ENCODE measurements at regions not wholly inside any gene's neighbourhood (a gene's known extent, or its start where the extent isn't known, plus 50 kb on each side); places are given as distances from the start of the nearest gene placed in this dataset.
A peak's percentile ranks its signal among the peaks of the same experiment; 100 is the strongest.
"Not testable (repeated sequence)": the region's sequence is repeated elsewhere in the genome, so short reads cannot be mapped to it uniquely, and the experiment has no call there.

DNA sequence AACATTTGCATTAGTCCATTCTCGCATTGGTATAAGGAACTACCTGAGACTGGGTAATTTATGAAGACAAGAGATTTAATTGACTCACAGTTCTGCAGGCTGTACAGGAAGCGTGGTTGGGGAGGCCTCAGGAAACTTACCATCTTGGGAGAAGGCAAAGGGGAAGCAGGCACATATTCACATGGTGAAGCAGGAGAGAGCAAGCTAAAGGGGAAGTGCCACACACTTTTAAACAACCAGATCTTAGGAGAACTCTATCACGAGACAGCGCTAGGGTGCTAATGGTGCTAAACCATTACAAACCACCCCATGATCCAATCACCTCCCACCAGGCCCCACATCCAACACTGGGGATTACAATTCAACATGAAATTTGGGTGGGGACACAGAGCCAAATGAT lies 201.7 kb upstream of the MGAT5 start:
- intact Hi-C loops (cut with micrococcal nuclease) = no loop called here
- Mint-ChIP-seq H3K27ac (peak overlapping the region; percentile 57), H3K4me3 (no peak overlapping the region)

GRCh38 chr2:134056173-134056572 lies 197.7 kb upstream of the MGAT5 start:
- TF ChIP-seq EZH2 (IDR thresholded peaks at IDR 0.05; ENCODE audit: borderline replicate concordance, insufficient read depth, low read depth, low read length, poor library complexity, severe bottlenecking) = no peak
- TF ChIP-seq, protein P1, sequence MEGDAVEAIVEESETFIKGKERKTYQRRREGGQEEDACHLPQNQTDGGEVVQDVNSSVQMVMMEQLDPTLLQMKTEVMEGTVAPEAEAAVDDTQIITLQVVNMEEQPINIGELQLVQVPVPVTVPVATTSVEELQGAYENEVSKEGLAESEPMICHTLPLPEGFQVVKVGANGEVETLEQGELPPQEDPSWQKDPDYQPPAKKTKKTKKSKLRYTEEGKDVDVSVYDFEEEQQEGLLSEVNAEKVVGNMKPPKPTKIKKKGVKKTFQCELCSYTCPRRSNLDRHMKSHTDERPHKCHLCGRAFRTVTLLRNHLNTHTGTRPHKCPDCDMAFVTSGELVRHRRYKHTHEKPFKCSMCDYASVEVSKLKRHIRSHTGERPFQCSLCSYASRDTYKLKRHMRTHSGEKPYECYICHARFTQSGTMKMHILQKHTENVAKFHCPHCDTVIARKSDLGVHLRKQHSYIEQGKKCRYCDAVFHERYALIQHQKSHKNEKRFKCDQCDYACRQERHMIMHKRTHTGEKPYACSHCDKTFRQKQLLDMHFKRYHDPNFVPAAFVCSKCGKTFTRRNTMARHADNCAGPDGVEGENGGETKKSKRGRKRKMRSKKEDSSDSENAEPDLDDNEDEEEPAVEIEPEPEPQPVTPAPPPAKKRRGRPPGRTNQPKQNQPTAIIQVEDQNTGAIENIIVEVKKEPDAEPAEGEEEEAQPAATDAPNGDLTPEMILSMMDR (IDR thresholded peaks at IDR 0.05) = no peak
- Histone ChIP-seq H3K9ac (ENCODE audit: low read length) (no peak overlapping the region), H3K4me2 (replicated peaks; ENCODE audit: low read depth, low read length, poor library complexity, severe bottlenecking) (no peak overlapping the region), H4K20me1 (ENCODE audit: control insufficient read depth, insufficient read depth, low read length, poor library complexity, severe bottlenecking) (no peaks in the 10 kb centered on the region), H3K9me3 (ENCODE audit: control extremely low read depth in 1 of 3, control insufficient read depth in 2 of 3, insufficient read depth in 1 of 3, low read length in 2 of 3) (peaks cover 0 to 10% (median 4%) of the 10 kb centered on the region in 3 donors), H2AFZ (ENCODE audit: insufficient read depth, low read depth, low read length, poor library complexity, severe bottlenecking) (no peak overlapping the region), H3K4me3 (ENCODE audit: control extremely low read depth in 1 of 5, extremely low read depth in 1 of 5, insufficient read depth in 1 of 5, low read depth in 2 of 5, low read length in 4 of 5) (no peak overlapping the region), H3K27me3 (replicated peaks in 1 of 4; ENCODE audit: control extremely low read depth in 1 of 4, control insufficient read depth in 3 of 4, insufficient read depth in 4 of 4, low read length in 3 of 4) (no peaks in the 10 kb centered on the region), H3K4me1 (ENCODE audit: control insufficient read depth in 2 of 2, insufficient read depth in 2 of 2, low read length in 2 of 2) (peaks cover 10 to 16% of the 10 kb centered on the region in 2 donors), H3K36me3 (replicated peaks in 1 of 2; ENCODE audit: control extremely low read depth in 1 of 2, control insufficient read depth in 1 of 2, extremely low read depth in 1 of 2, insufficient read depth in 2 of 2, low read length in 1 of 2) (no peaks in the 10 kb centered on the region), H3K27ac (ENCODE audit: low read length in 2 of 2) (no peak overlapping the region), H3K79me2 (ENCODE audit: control insufficient read depth, insufficient read depth, low read length) (no peaks in the 10 kb centered on the region)
- ChIA-PET POLR2A (no interaction called here), CTCF (interaction anchor here (1.3 to 2.9 kb wide), 2 partner anchors 17 to 356 kb away, joined by 3 to 7 read pairs; no protein-coding TSS in a partner anchor)
- no peak overlapping the region for H3K27ac Mint-ChIP-seq
- no peak for DNase-seq
- H3K9me3 Mint-ChIP-seq (ENCODE audit: insufficient read depth) = peaks cover 13% of the 10 kb centered on the region
- H3K4me3 Mint-ChIP-seq = no peak overlapping the region
- intact Hi-C loops (cut with micrococcal nuclease) = no loop called here
- 100% methylated on average over 1 of the region's 2 CpGs for WGBS (ENCODE audit: insufficient coverage)
- H3K4me1 Mint-ChIP-seq = peaks cover 16% of the 10 kb centered on the region
- ATAC-seq (ENCODE audit: low read depth) = no peak
- no peaks in the 10 kb centered on the region for H3K27me3 Mint-ChIP-seq

More for the DNA sequence above, 201.7 kb upstream of the MGAT5 start:
- H3K4me1 ChIP-seq (ENCODE audit: control insufficient read depth in 2 of 2, insufficient read depth in 2 of 2, low read length in 2 of 2) = peaks cover 10 to 17% of the 10 kb centered on the region in 2 donors
- H3K36me3 ChIP-seq (replicated peaks in 1 of 2; ENCODE audit: control extremely low read depth in 1 of 2, control insufficient read depth in 1 of 2, extremely low read depth in 1 of 2, insufficient read depth in 2 of 2, low read length in 1 of 2) = no peaks in the 10 kb centered on the region
- H3K27ac ChIP-seq (ENCODE audit: low read length in 2 of 2) = peak overlapping the region in 1 of 2 donors; percentile 21
- no peaks in the 10 kb centered on the region for H3K79me2 ChIP-seq (ENCODE audit: control insufficient read depth, insufficient read depth, low read length)
- Mint-ChIP-seq H3K9me3 (ENCODE audit: insufficient read depth) (peaks cover 10% of the 10 kb centered on the region), H3K4me1 (peaks cover 26% of the 10 kb centered on the region), H3K27me3 (no peaks in the 10 kb centered on the region)
- peaks cover 0 to 8% (median 4%) of the 10 kb centered on the region in 3 donors for H3K9me3 ChIP-seq (ENCODE audit: control extremely low read depth in 1 of 3, control insufficient read depth in 2 of 3, insufficient read depth in 1 of 3, low read length in 2 of 3)
- peak overlapping the region; percentile 21 for H2AFZ ChIP-seq (ENCODE audit: insufficient read depth, low read depth, low read length, poor library complexity, severe bottlenecking)
- ChIA-PET CTCF (no interaction called here), POLR2A (no interaction called here)
- H3K9ac ChIP-seq (ENCODE audit: low read length) = no peak overlapping the region
- 74% methylated on average over 2 of the region's 4 CpGs for WGBS (ENCODE audit: insufficient coverage)
- no peak overlapping the region for H3K4me3 ChIP-seq (ENCODE audit: control extremely low read depth in 1 of 5, extremely low read depth in 1 of 5, insufficient read depth in 1 of 5, low read depth in 2 of 5, low read length in 4 of 5)
- DNase-seq (no peak), ATAC-seq (ENCODE audit: low read depth) (no peak)
- no peaks in the 10 kb centered on the region for H4K20me1 ChIP-seq (ENCODE audit: control insufficient read depth, insufficient read depth, low read length, poor library complexity, severe bottlenecking)
- TF ChIP-seq, protein P1 (IDR thresholded peaks at IDR 0.05) = no peak
- no peak for TF ChIP-seq EZH2 (IDR thresholded peaks at IDR 0.05; ENCODE audit: borderline replicate concordance, insufficient read depth, low read depth, low read length, poor library complexity, severe bottlenecking)
- H3K4me2 ChIP-seq (replicated peaks; ENCODE audit: low read depth, low read length, poor library complexity, severe bottlenecking) = no peak overlapping the region
- H3K27me3 ChIP-seq (replicated peaks in 1 of 4; ENCODE audit: control extremely low read depth in 1 of 4, control insufficient read depth in 3 of 4, insufficient read depth in 4 of 4, low read length in 3 of 4) = no peaks in the 10 kb centered on the region

GRCh38 chr2:134061066-134061465 lies 192.8 kb upstream of the MGAT5 start:
- H3K4me3 ChIP-seq (ENCODE audit: control extremely low read depth in 1 of 5, extremely low read depth in 1 of 5, insufficient read depth in 1 of 5, low read depth in 2 of 5, low read length in 4 of 5); H3K9ac ChIP-seq (ENCODE audit: low read length); H4K20me1 ChIP-seq (ENCODE audit: control insufficient read depth, insufficient read depth, low read length, poor library complexity, severe bottlenecking); H3K9me3 Mint-ChIP-seq (ENCODE audit: insufficient read depth); intact Hi-C loops (cut with micrococcal nuclease); H3K4me1 Mint-ChIP-seq; H3K27ac Mint-ChIP-seq; H3K27me3 Mint-ChIP-seq; CTCF ChIA-PET; H2AFZ ChIP-seq (ENCODE audit: insufficient read depth, low read depth, low read length, poor library complexity, severe bottlenecking); DNase-seq; H3K4me2 ChIP-seq (replicated peaks; ENCODE audit: low read depth, low read length, poor library complexity, severe bottlenecking); H3K79me2 ChIP-seq (ENCODE audit: control insufficient read depth, insufficient read depth, low read length); ATAC-seq (ENCODE audit: low read depth); H3K27ac ChIP-seq (ENCODE audit: low read length in 2 of 2); H3K4me3 Mint-ChIP-seq; H3K27me3 ChIP-seq (replicated peaks in 1 of 4; ENCODE audit: control extremely low read depth in 1 of 4, control insufficient read depth in 3 of 4, insufficient read depth in 4 of 4, low read length in 3 of 4); H3K36me3 ChIP-seq (replicated peaks in 1 of 2; ENCODE audit: control extremely low read depth in 1 of 2, control insufficient read depth in 1 of 2, extremely low read depth in 1 of 2, insufficient read depth in 2 of 2, low read length in 1 of 2); POLR2A ChIA-PET; H3K4me1 ChIP-seq (ENCODE audit: control insufficient read depth in 2 of 2, insufficient read depth in 2 of 2, low read length in 2 of 2): not testable (repeated sequence)
- H3K9me3 ChIP-seq (ENCODE audit: control extremely low read depth in 1 of 3, control insufficient read depth in 2 of 3, insufficient read depth in 1 of 3, low read length in 2 of 3) = peaks cover 0 to 13% (median 0%) of the 10 kb centered on the region in 3 donors
- 78% methylated on average over 4 of the region's 8 CpGs for WGBS (ENCODE audit: insufficient coverage)
